WTC11 (cell line): ENCODE measurements at regions not wholly inside any gene's neighbourhood (a gene's known extent, or its start where the extent isn't known, plus 50 kb on each side); places are given as distances from the start of the nearest gene placed in this dataset.

Experiments used
- ATAC-seq: fragments of 200-7000 bp; cut with Tn5 transposase; 2 replicates; pipeline ENCODE4 v1.10.0; 2021; ENCODE audit warnings: mild to moderate bottlenecking, moderate library complexity
- CTCF ChIA-PET: fragments of 300-600 bp; sonication (Branson Sonifier 250); formaldehyde crosslinking; loops from one replicate; lab custom pipeline; 2021; ENCODE audit warnings: antibody characterized with exemption; lab: Charles Lee
- POLR2A ChIA-PET: fragments of 350-600 bp; sonication (Branson Sonifier 250); formaldehyde crosslinking; loops from one replicate; lab custom pipeline; 2021; ENCODE audit warnings: antibody characterized with exemption; lab: Charles Lee
- DNase-seq: peaks from one replicate; pipeline ENCODE4 v3.0.0; 2021; ENCODE audit warnings: low spot score
- H3K27ac Mint-ChIP-seq: 2 replicates; pipeline ENCODE4 v1.8.0; 2021; ENCODE audit warnings: mixed read lengths
- H3K27me3 Mint-ChIP-seq: 2 replicates; pipeline ENCODE4 v1.8.0; 2021; ENCODE audit warnings: low read depth, mild to moderate bottlenecking, moderate library complexity, mixed read lengths
- H3K36me3 Mint-ChIP-seq: 2 replicates; pipeline ENCODE4 v1.8.0; 2021; ENCODE audit warnings: mixed read lengths
- H3K4me1 Mint-ChIP-seq: 2 replicates; pipeline ENCODE4 v1.8.0; 2022; ENCODE audit warnings: mixed read lengths
- H3K4me3 Mint-ChIP-seq: 2 replicates; pipeline ENCODE4 v1.8.0; 2021; ENCODE audit warnings: mild to moderate bottlenecking, moderate library complexity, mixed read lengths
- H3K9me3 Mint-ChIP-seq: 2 replicates; pipeline ENCODE4 v1.8.0; 2021; ENCODE audit warnings: mixed read lengths
- CBFB ChIP-seq: sonication (generic); formaldehyde crosslinking; IDR thresholded peaks from 2 replicates; pipeline ENCODE4 v1.8.1; 2022; ENCODE audit warnings: mild to moderate bottlenecking, low read depth, missing genetic modification reagents
- CREM ChIP-seq: sonication (generic); formaldehyde crosslinking; IDR thresholded peaks from 2 replicates; pipeline ENCODE4 v1.8.1; 2022; ENCODE audit warnings: mild to moderate bottlenecking, missing genetic modification reagents, moderate library complexity
- E2F1 ChIP-seq: sonication (generic); formaldehyde crosslinking; IDR thresholded peaks from 2 replicates; pipeline ENCODE4 v1.8.0; 2022; ENCODE audit warnings: mild to moderate bottlenecking, missing genetic modification reagents
- EMX1 ChIP-seq: fragments of 250-450 bp; sonication (Bioruptor Pico); IDR thresholded peaks from 2 replicates; pipeline ENCODE4 v1.8.0; 2021; ENCODE audit warnings: mild to moderate bottlenecking
- ESRRA ChIP-seq: sonication (generic); formaldehyde crosslinking; IDR thresholded peaks from 2 replicates; pipeline ENCODE4 v1.8.1; 2022; ENCODE audit warnings: mild to moderate bottlenecking, missing genetic modification reagents, borderline replicate concordance
- FOXJ3 ChIP-seq: sonication (generic); formaldehyde crosslinking; IDR thresholded peaks from 2 replicates; pipeline ENCODE4 v1.9.0; 2021; ENCODE audit warnings: missing genetic modification reagents, mild to moderate bottlenecking, borderline replicate concordance
- GABPB1 ChIP-seq: sonication (generic); formaldehyde crosslinking; IDR thresholded peaks from 2 replicates; pipeline ENCODE4 v1.8.1; 2023; ENCODE audit warnings: mild to moderate bottlenecking, missing genetic modification reagents
- HMGXB4 ChIP-seq: sonication (generic); formaldehyde crosslinking; IDR thresholded peaks from 2 replicates; pipeline ENCODE4 v1.8.1; 2023; ENCODE audit warnings: mild to moderate bottlenecking, moderate library complexity, missing genetic modification reagents
- IRF1 ChIP-seq: sonication (generic); formaldehyde crosslinking; IDR thresholded peaks from 2 replicates; pipeline ENCODE4 v1.8.0; 2023; ENCODE audit warnings: missing genetic modification reagents
- JAZF1 ChIP-seq: fragments of 250-450 bp; sonication (Bioruptor Pico); IDR thresholded peaks from 2 replicates; pipeline ENCODE4 v1.9.0; 2021; ENCODE audit warnings: moderate library complexity, mild to moderate bottlenecking, inconsistent platforms
- MXD4 ChIP-seq: fragments of 250-450 bp; sonication (Bioruptor Pico); IDR thresholded peaks from 2 replicates; pipeline ENCODE4 v1.8.0; 2021; ENCODE audit warnings: mild to moderate bottlenecking, moderate library complexity, borderline replicate concordance
- MYBL2 ChIP-seq: sonication (generic); formaldehyde crosslinking; IDR thresholded peaks from 2 replicates; pipeline ENCODE4 v1.8.1; 2023; ENCODE audit warnings: mild to moderate bottlenecking, moderate library complexity, missing genetic modification reagents
- NFATC4 ChIP-seq: fragments of 250-450 bp; sonication (Bioruptor Pico); IDR thresholded peaks from 2 replicates; pipeline ENCODE4 v1.9.0; 2021; ENCODE audit warnings: mild to moderate bottlenecking
- NR1H2 ChIP-seq: sonication (generic); formaldehyde crosslinking; IDR thresholded peaks from 2 replicates; pipeline ENCODE4 v1.9.0; 2021; ENCODE audit warnings: mild to moderate bottlenecking, moderate library complexity, missing genetic modification reagents
- PREB ChIP-seq: sonication (generic); formaldehyde crosslinking; IDR thresholded peaks from 2 replicates; pipeline ENCODE4 v1.8.1; 2022; ENCODE audit warnings: mild to moderate bottlenecking, missing genetic modification reagents, moderate library complexity, borderline replicate concordance
- RORB ChIP-seq: fragments of 250-450 bp; sonication (Bioruptor Pico); IDR thresholded peaks from 2 replicates; pipeline ENCODE4 v1.9.0; 2021; ENCODE audit warnings: mild to moderate bottlenecking
- SOX15 ChIP-seq: fragments of 250-450 bp; sonication (Bioruptor Pico); IDR thresholded peaks from 2 replicates; pipeline ENCODE4 v1.9.0; 2021; ENCODE audit warnings: mild to moderate bottlenecking
- USF2 ChIP-seq: sonication (generic); formaldehyde crosslinking; IDR thresholded peaks from 2 replicates; pipeline ENCODE4 v1.8.1; 2023; ENCODE audit warnings: mild to moderate bottlenecking, missing genetic modification reagents, moderate library complexity
- ZMAT4 ChIP-seq: fragments of 250-450 bp; sonication (Bioruptor Pico); IDR thresholded peaks from 2 replicates; pipeline ENCODE4 v1.9.0; 2021; ENCODE audit warnings: mild to moderate bottlenecking
- ZNF416 ChIP-seq: fragments of 250-450 bp; sonication (Bioruptor Pico); IDR thresholded peaks from 2 replicates; pipeline ENCODE4 v1.9.0; 2021; ENCODE audit warnings: mild to moderate bottlenecking, inconsistent platforms
- ZNF425 ChIP-seq: fragments of 250-450 bp; sonication (Bioruptor Pico); conservative IDR thresholded peaks from 2 replicates; pipeline ENCODE4 v1.9.0; 2021; ENCODE audit warnings: mild to moderate bottlenecking

GRCh38 chr6:137623293-137623692, 129.1 kb upstream of the OLIG3 start (continued):
- TF ChIP-seq ZMAT4 (CRISPR knock-in tag): no peak
- no peak for TF ChIP-seq NFATC4
- TF ChIP-seq JAZF1 (CRISPR knock-in tag): no peak
- TF ChIP-seq USF2 (CRISPR knock-in tag): no peak

GRCh38 chr6:137625100-137625661, 131.0 kb upstream of the OLIG3 start:
- Mint-ChIP-seq H3K36me3 (no peaks in the 10 kb centered on the region), H3K4me3 (no peak overlapping the region), H3K9me3 (no peaks in the 10 kb centered on the region), H3K27me3 (no peaks in the 10 kb centered on the region; the same call in 1 of the 2 replicates), H3K27ac (no peak overlapping the region), H3K4me1 (no peaks in the 10 kb centered on the region)
- ATAC-seq (no peak), DNase-seq (no peak)
- TF ChIP-seq RORB (CRISPR knock-in tag): no peak
- no peak for TF ChIP-seq E2F1 (CRISPR knock-in tag)
- ChIA-PET POLR2A (no interaction called here), CTCF (interaction anchor here (0.6 kb wide), 1 partner anchor 255 kb away, joined by 3 read pairs; no protein-coding TSS in a partner anchor)

- Mint-ChIP-seq H3K36me3 (no peaks in the 10 kb centered on the region), H3K4me3 (no peak overlapping the region), H3K27me3 (no peaks in the 10 kb centered on the region; the same call in 1 of the 2 replicates), H3K4me1 (peaks cover 3% of the 10 kb centered on the region), H3K27ac (no peak overlapping the region), H3K9me3 (no peaks in the 10 kb centered on the region)
- CTCF ChIA-PET: interaction anchor here (0.6 kb wide), 2 partner anchors 201 to 255 kb away, joined by 3 read pairs; no protein-coding TSS in a partner anchor
- POLR2A ChIA-PET: no interaction called here
- ATAC-seq (no peak), DNase-seq (no peak)
- TF ChIP-seq CBFB (no peak), MXD4 (CRISPR knock-in tag) (no peak), HMGXB4 (CRISPR knock-in tag) (no peak), FOXJ3 (CRISPR knock-in tag) (no peak), ESRRA (CRISPR knock-in tag) (no peak), MYBL2 (CRISPR knock-in tag) (no peak), PREB (CRISPR knock-in tag) (no peak), EMX1 (no peak), GABPB1 (CRISPR knock-in tag) (no peak), ZNF416 (CRISPR knock-in tag) (no peak), NR1H2 (CRISPR knock-in tag) (no peak), NFATC4 (no peak), SOX15 (CRISPR knock-in tag) (no peak), USF2 (CRISPR knock-in tag) (no peak), CREM (no peak), E2F1 (CRISPR knock-in tag) (no peak), ZNF425 (CRISPR knock-in tag) (no peak), IRF1 (no peak)
Measured at GRCh38 chr6:137625808-137626207, 131.6 kb upstream of the OLIG3 start.
